C4-2B (cell line): ENCODE measurements at regions not wholly inside any gene's neighbourhood (a gene's known extent, or its start where the extent isn't known, plus 50 kb on each side); places are given as distances from the start of the nearest gene placed in this dataset.

ENCODE experiments used
- H3K27ac ChIP-seq: fragments of 450-650 bp; 2 replicates; pipeline ENCODE4 v1.5.1; 2017
- CTCF ChIP-seq: fragments of 450-650 bp; conservative IDR thresholded peaks from 2 replicates; pipeline ENCODE4 v1.5.1; 2017; ENCODE audit warnings: mild to moderate bottlenecking
- ZFX ChIP-seq: fragments of 450-650 bp; IDR thresholded peaks from 2 replicates; pipeline ENCODE4 v1.6.1; 2017

- TF ChIP-seq CTCF (no peak), ZFX (no peak)
- H3K27ac ChIP-seq = no peak overlapping the region
Observed at GRCh38 chr17:45715787-45716186, 68.3 kb upstream of the CRHR1 start.

- no peak overlapping the region for H3K27ac ChIP-seq
- TF ChIP-seq ZFX (no peak), CTCF (no peak)
Observed at GRCh38 chr17:45718791-45719190, 65.3 kb upstream of the CRHR1 start.

- H3K27ac ChIP-seq = no peak overlapping the region
- TF ChIP-seq CTCF (peak; percentile 38), ZFX (no peak)
Observed at GRCh38 chr17:45719335-45720071, 64.6 kb upstream of the CRHR1 start.

GRCh38 chr17:45720386-45720785, 63.7 kb upstream of the CRHR1 start:
- no peak overlapping the region for H3K27ac ChIP-seq
- no peak for TF ChIP-seq CTCF
- TF ChIP-seq ZFX = no peak

- TF ChIP-seq ZFX (no peak), CTCF (peak; percentile 67)
Observed at GRCh38 chr17:45722161-45722560, 62.0 kb upstream of the CRHR1 start.

GRCh38 chr17:45729294-45729907, 54.7 kb upstream of the CRHR1 start:
- TF ChIP-seq ZFX = no peak
- no peak for TF ChIP-seq CTCF
- no peak overlapping the region for H3K27ac ChIP-seq

More at GRCh38 chr17:45722161-45722560, 62.0 kb upstream of the CRHR1 start:
- no peak overlapping the region for H3K27ac ChIP-seq

- TF ChIP-seq ZFX = no peak
- TF ChIP-seq CTCF = no peak
- no peak overlapping the region for H3K27ac ChIP-seq
Observed at GRCh38 chr17:45730192-45730591, 53.9 kb upstream of the CRHR1 start.
